Ishikawa (cell line): ENCODE measurements at regions not wholly inside any gene's neighbourhood (a gene's known extent, or its start where the extent isn't known, plus 50 kb on each side); places are given as distances from the start of the nearest gene placed in this dataset.

Experiments
- CREB1 ChIP-seq: IDR thresholded peaks from 2 replicates; pipeline ENCODE4 v1.6.1; 2012; ENCODE audit warnings: low read depth
- EGR1 ChIP-seq: IDR thresholded peaks from 2 replicates; pipeline ENCODE4 v1.6.1; 2012
- EP300 ChIP-seq: IDR thresholded peaks from 2 replicates; pipeline ENCODE4 v1.6.1; 2012; ENCODE audit warnings: borderline replicate concordance
- RAD21 ChIP-seq: IDR thresholded peaks from 2 replicates; pipeline ENCODE4 v1.6.1; 2012; ENCODE audit warnings: low read depth
- TAF1 ChIP-seq: IDR thresholded peaks from 2 replicates; pipeline ENCODE4 v1.6.1; 2012; ENCODE audit warnings: low read depth, mild to moderate bottlenecking
- YY1 ChIP-seq: IDR thresholded peaks from 2 replicates; pipeline ENCODE4 v1.6.1; 2012; ENCODE audit warnings: low read depth
- TF ChIP-seq, protein P1 (sequence below): IDR thresholded peaks from 2 replicates; pipeline ENCODE4 v1.6.1; 2012; ENCODE audit warnings: low read depth, mild to moderate bottlenecking
- TF ChIP-seq, protein P2 (sequence below): IDR thresholded peaks from 2 replicates; pipeline ENCODE4 v1.6.1; 2012

DNA sequence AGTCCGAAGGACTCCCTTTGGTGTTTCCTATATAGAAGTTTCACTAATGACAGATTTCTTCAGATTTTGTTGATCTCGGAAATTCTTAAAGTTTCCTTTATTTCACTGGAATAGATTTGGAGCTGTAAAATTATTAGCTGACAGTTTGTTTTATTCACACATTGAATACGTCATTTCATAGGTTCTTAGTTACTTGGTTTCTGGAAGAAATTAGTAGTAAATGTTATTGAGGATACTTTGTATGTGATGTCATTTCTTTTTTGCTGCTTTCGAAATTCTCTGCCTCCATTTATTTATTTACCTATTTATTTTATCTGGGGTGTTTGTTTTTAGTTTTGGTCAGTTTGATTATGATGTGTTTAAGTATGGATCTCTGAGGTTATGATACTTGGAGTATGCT, 1205.9 kb upstream of the GYPC start:
- no peak for TF ChIP-seq RAD21
- TF ChIP-seq TAF1, result no peak
- TF ChIP-seq, protein P1, sequence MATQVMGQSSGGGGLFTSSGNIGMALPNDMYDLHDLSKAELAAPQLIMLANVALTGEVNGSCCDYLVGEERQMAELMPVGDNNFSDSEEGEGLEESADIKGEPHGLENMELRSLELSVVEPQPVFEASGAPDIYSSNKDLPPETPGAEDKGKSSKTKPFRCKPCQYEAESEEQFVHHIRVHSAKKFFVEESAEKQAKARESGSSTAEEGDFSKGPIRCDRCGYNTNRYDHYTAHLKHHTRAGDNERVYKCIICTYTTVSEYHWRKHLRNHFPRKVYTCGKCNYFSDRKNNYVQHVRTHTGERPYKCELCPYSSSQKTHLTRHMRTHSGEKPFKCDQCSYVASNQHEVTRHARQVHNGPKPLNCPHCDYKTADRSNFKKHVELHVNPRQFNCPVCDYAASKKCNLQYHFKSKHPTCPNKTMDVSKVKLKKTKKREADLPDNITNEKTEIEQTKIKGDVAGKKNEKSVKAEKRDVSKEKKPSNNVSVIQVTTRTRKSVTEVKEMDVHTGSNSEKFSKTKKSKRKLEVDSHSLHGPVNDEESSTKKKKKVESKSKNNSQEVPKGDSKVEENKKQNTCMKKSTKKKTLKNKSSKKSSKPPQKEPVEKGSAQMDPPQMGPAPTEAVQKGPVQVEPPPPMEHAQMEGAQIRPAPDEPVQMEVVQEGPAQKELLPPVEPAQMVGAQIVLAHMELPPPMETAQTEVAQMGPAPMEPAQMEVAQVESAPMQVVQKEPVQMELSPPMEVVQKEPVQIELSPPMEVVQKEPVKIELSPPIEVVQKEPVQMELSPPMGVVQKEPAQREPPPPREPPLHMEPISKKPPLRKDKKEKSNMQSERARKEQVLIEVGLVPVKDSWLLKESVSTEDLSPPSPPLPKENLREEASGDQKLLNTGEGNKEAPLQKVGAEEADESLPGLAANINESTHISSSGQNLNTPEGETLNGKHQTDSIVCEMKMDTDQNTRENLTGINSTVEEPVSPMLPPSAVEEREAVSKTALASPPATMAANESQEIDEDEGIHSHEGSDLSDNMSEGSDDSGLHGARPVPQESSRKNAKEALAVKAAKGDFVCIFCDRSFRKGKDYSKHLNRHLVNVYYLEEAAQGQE, result no peak
- TF ChIP-seq, protein P2, sequence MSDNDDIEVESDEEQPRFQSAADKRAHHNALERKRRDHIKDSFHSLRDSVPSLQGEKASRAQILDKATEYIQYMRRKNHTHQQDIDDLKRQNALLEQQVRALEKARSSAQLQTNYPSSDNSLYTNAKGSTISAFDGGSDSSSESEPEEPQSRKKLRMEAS, result no peak
- TF ChIP-seq CREB1, result no peak
- TF ChIP-seq EGR1, result no peak
- TF ChIP-seq YY1, result no peak
- no peak for TF ChIP-seq EP300
